ENCODE measurements at regions not wholly inside any gene's neighbourhood (a gene's known extent, or its start where the extent isn't known, plus 50 kb on each side); places are given as distances from the start of the nearest gene placed in this dataset.
"Not testable (repeated sequence)": the region's sequence is repeated elsewhere in the genome, so short reads cannot be mapped to it uniquely, and the experiment has no call there.

DNA sequence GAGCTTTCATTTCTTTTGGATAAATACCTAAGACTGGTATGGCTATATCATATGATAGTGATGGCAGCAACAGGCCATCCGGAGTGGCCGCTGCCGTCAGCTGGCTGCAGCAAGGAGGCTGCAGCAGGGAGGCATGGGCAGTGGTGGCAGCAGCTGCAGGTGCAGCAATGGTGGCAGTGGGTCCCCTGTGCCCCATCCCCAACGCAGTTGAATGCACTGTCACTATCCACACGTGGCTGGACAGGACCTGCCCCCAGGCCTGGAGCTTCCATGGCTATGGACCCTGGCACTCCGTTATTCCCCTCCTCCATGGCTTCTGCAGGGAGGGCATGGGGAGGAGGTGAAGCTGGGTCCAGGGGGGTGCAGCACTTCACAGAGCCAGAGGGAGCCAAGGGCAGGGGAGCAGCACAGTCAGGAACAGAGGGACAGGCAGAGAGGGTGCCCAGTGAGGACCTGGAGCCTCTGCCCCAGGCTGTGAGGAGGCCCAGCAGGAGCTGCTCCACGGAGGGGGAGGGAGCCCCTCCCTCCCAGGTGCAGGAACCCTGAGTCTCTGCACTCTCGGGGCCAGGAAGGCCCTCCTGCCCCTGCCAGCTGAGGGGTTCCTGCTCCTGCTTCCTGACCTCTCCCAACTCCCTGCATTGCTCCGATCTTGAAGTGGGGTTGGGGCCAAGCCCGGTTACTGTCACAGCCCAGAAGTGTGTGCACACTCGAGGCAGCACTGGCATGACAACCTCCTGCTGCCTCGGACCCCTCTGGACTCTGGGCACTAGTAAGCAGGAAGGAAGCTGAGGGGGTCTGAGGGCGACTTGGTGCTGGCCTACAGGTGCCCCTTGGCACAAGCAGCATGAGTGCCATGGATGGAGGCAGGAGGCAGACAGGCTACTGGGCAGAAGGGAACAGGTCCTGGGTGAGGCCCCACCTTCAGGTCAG, 466.3 kb downstream of the GUCY1A2 start:
- no peaks in the 10 kb centered on the region for H3K36me3 ChIP-seq (ENCODE audit: insufficient read depth, low read length)
- no peak overlapping the region for H3K4me3 ChIP-seq (ENCODE audit: low read depth in 1 of 2, low read length in 2 of 2)
- no peak overlapping the region for H3K9ac ChIP-seq (ENCODE audit: low read length)
- no peak overlapping the region for H3K27ac ChIP-seq (ENCODE audit: low read depth, low read length)
- H3K27me3 ChIP-seq (ENCODE audit: control insufficient read depth in 1 of 2, insufficient read depth in 2 of 2, low read length in 2 of 2) = no peaks in the 10 kb centered on the region
- no peaks in the 10 kb centered on the region for H3K9me3 ChIP-seq (ENCODE audit: low read length)
- H3K4me1 ChIP-seq (ENCODE audit: insufficient read depth, low read length) = no peaks in the 10 kb centered on the region

DNA sequence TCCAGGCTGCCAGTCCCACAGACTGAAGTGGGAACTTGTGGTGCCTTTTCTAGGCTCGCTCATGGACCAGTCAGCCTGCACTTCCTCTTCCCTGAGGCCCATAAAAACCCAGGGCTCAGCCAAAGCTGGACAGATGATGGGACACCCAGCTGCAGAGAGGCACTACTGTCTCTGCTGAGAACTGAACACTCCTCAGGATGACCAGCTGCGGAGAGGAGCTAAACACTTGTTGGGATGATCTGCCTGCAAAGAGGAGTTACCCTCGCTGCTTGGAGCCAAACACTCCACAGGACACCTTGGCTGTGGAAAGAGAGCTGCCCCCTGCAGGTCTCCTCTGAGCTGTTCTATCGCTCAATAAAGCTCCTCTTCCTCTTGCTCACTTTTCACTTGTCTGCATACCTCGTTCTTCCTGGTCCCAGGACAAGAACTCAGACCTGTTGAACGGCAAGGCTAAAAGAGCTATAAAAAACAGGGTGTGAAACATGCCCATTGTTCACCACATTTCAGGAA, 465.5 kb downstream of the GUCY1A2 start:
- H3K27ac ChIP-seq (ENCODE audit: low read depth, low read length) = no peak overlapping the region
- H3K27me3 ChIP-seq (ENCODE audit: control insufficient read depth in 1 of 2, insufficient read depth in 2 of 2, low read length in 2 of 2) = no peaks in the 10 kb centered on the region
- H3K36me3 ChIP-seq (ENCODE audit: insufficient read depth, low read length) = no peaks in the 10 kb centered on the region
- no peak overlapping the region for H3K4me3 ChIP-seq (ENCODE audit: low read depth in 1 of 2, low read length in 2 of 2)
- no peaks in the 10 kb centered on the region for H3K4me1 ChIP-seq (ENCODE audit: insufficient read depth, low read length)
- no peak overlapping the region for H3K9ac ChIP-seq (ENCODE audit: low read length)
- no peaks in the 10 kb centered on the region for H3K9me3 ChIP-seq (ENCODE audit: low read length)

DNA sequence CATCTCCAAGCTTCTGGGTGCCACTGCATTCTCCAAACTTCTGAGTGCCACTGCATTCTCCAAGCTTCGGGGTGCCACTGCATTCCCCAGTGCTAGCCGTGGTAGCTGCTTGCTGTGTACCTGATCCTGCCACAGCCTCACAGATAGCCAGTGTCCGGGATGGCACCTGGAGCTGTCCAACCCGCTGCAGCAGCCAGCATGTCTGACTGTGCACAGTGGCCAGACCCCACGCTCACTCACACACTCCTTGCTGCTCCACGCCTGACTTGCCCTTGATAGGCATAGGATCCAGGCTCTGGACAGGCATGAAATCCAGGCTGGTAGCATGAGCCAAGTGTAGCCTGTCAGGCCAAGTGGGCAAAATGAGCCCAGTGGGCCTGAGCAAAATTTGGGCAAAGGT, 465.0 kb downstream of the GUCY1A2 start:
- Histone ChIP-seq H3K9me3 (ENCODE audit: low read length) (no peaks in the 10 kb centered on the region), H3K36me3 (ENCODE audit: insufficient read depth, low read length) (no peaks in the 10 kb centered on the region), H3K9ac (ENCODE audit: low read length) (no peak overlapping the region), H3K27me3 (ENCODE audit: control insufficient read depth in 1 of 2, insufficient read depth in 2 of 2, low read length in 2 of 2) (no peaks in the 10 kb centered on the region), H3K4me1 (ENCODE audit: insufficient read depth, low read length) (no peaks in the 10 kb centered on the region), H3K4me3 (ENCODE audit: low read depth in 1 of 2, low read length in 2 of 2) (no peak overlapping the region), H3K27ac (ENCODE audit: low read depth, low read length) (no peak overlapping the region)

DNA sequence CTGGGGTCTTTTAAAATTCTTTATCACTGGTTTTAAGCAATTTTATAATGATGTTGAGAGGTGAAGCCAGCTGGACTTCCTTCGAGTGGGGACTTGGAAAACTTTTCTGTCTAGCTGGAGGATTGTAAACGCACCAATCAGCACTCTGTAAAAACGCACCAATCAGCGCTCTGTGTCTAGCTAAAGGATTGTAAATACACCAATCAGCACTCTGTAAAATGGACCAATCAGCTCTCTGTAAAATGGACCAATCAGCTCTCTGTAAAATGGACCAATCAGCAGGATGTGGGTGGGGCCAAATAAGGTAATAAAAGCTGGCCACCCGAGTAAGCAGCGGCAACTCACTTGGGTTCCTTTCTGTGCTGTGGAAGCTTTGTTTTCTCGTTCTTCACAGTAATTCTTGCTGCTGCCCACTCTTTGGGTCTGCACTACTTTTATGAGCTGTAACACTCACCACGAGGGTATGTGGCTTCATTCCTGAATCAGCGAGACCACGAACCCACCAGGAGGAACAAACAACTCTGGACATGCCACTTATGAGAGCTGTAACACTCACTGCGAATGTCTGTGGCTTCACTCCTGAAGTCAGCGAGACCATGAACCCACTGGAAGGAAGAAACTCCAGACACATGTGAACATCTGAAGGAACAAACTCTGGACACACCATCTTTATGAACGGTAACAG, 462.6 kb downstream of the GUCY1A2 start:
- not testable (repeated sequence) for H3K27ac ChIP-seq (ENCODE audit: low read depth, low read length); H3K36me3 ChIP-seq (ENCODE audit: insufficient read depth, low read length); H3K9me3 ChIP-seq (ENCODE audit: low read length); H3K9ac ChIP-seq (ENCODE audit: low read length); H3K4me3 ChIP-seq (ENCODE audit: low read depth in 1 of 2, low read length in 2 of 2); H3K4me1 ChIP-seq (ENCODE audit: insufficient read depth, low read length); H3K27me3 ChIP-seq (ENCODE audit: control insufficient read depth in 1 of 2, insufficient read depth in 2 of 2, low read length in 2 of 2)

DNA sequence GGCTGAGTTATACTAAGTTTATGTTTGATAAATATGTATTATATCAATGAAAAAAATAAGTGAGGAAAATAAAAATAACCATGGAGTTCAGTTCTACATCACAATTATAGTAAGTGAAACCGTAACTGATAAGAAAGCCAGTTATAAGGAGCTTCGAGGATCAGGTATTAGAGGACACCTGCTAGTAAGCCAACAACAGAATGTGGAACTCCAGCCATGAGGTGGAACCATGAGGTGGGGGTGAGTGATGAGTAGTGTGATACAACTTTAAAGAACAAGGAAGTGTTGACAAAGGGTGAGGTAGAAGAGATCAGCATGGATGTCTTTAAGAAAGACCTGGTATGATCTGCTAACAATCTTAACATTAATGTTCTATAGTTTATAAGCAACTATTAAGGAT, 452.9 kb downstream of the GUCY1A2 start:
- H3K27me3 ChIP-seq (ENCODE audit: control insufficient read depth in 1 of 2, insufficient read depth in 2 of 2, low read length in 2 of 2) = no peaks in the 10 kb centered on the region
- H3K9me3 ChIP-seq (ENCODE audit: low read length) = no peaks in the 10 kb centered on the region
- no peak overlapping the region for H3K9ac ChIP-seq (ENCODE audit: low read length)
- H3K4me3 ChIP-seq (ENCODE audit: low read depth in 1 of 2, low read length in 2 of 2) = no peak overlapping the region
- no peaks in the 10 kb centered on the region for H3K4me1 ChIP-seq (ENCODE audit: insufficient read depth, low read length)
- no peak overlapping the region for H3K27ac ChIP-seq (ENCODE audit: low read depth, low read length)
- H3K36me3 ChIP-seq (ENCODE audit: insufficient read depth, low read length) = no peaks in the 10 kb centered on the region

DNA sequence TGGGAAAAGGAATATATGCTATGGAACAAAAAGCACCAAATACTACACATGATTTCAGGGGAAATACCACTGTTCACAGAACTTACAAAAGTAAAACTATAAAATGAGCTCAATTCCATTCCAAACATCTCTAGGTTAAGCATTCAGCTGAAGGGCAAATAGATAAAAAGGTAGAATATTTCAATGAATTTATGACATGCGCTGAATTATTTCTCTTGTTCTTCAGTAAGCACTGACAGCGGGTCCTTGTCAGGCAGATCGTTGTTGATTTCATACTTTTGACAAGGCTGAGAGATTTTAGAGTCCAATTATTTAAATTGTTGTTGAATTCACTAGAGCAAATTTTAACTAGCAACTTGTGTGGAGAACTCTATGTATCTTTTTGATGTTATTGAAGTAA, 449.6 kb downstream of the GUCY1A2 start:
- Histone ChIP-seq H3K9ac (ENCODE audit: low read length) (no peak overlapping the region), H3K27me3 (ENCODE audit: control insufficient read depth in 1 of 2, insufficient read depth in 2 of 2, low read length in 2 of 2) (no peaks in the 10 kb centered on the region), H3K9me3 (ENCODE audit: low read length) (no peaks in the 10 kb centered on the region), H3K4me3 (ENCODE audit: low read depth in 1 of 2, low read length in 2 of 2) (no peak overlapping the region), H3K27ac (ENCODE audit: low read depth, low read length) (no peak overlapping the region), H3K36me3 (ENCODE audit: insufficient read depth, low read length) (no peaks in the 10 kb centered on the region), H3K4me1 (ENCODE audit: insufficient read depth, low read length) (no peaks in the 10 kb centered on the region)

DNA sequence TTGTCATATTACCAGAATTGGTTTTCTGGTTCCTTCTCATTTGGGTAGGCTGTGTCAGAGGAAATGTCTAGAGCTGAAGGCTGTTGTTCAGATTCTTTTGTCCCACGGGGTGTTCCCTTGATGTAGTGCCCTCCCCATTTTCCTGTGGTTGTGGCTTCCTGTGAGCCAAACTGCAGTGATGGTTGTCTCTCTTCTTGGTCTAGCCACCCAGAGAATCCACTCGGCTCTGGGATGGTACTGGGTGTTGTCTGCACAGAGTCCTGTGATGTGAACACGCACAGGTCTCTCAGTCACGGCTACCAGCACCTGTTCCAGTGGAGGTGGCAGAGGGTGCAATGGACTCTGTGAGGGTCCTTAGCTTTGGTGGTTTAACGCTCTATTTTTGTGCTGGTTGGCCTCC, 440.9 kb downstream of the GUCY1A2 start:
- not testable (repeated sequence) for H3K9me3 ChIP-seq (ENCODE audit: low read length); H3K36me3 ChIP-seq (ENCODE audit: insufficient read depth, low read length)

DNA sequence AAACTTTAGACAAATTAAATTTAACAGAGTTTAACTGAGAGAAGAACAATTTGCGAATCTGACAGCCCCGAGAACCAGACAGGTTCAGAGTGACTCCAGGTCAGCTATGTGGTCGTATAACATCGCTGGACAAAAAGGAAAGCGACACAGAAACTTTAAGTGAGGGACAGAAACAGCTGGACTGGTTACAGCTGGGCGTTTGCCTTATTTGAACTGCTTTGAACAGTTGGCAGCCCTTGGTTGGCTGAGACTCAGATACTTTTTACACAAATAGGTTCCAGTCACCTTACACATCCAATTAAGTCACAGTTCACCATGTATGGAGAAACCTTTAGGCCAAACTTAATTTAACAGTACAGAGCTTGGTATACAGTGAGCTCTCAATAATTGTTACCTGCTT, 436.9 kb downstream of the GUCY1A2 start:
- Histone ChIP-seq H3K36me3 (ENCODE audit: insufficient read depth, low read length) (no peaks in the 10 kb centered on the region), H3K27me3 (ENCODE audit: control insufficient read depth in 1 of 2, insufficient read depth in 2 of 2, low read length in 2 of 2) (no peaks in the 10 kb centered on the region), H3K4me1 (ENCODE audit: insufficient read depth, low read length) (no peaks in the 10 kb centered on the region), H3K27ac (ENCODE audit: low read depth, low read length) (no peak overlapping the region), H3K9ac (ENCODE audit: low read length) (no peak overlapping the region), H3K9me3 (ENCODE audit: low read length) (no peaks in the 10 kb centered on the region), H3K4me3 (ENCODE audit: low read depth in 1 of 2, low read length in 2 of 2) (no peak overlapping the region)

More for the DNA sequence above, 440.9 kb downstream of the GUCY1A2 start:
- H3K4me3 ChIP-seq (ENCODE audit: low read depth in 1 of 2, low read length in 2 of 2); H3K27ac ChIP-seq (ENCODE audit: low read depth, low read length); H3K9ac ChIP-seq (ENCODE audit: low read length); H3K4me1 ChIP-seq (ENCODE audit: insufficient read depth, low read length); H3K27me3 ChIP-seq (ENCODE audit: control insufficient read depth in 1 of 2, insufficient read depth in 2 of 2, low read length in 2 of 2): not testable (repeated sequence)

DNA sequence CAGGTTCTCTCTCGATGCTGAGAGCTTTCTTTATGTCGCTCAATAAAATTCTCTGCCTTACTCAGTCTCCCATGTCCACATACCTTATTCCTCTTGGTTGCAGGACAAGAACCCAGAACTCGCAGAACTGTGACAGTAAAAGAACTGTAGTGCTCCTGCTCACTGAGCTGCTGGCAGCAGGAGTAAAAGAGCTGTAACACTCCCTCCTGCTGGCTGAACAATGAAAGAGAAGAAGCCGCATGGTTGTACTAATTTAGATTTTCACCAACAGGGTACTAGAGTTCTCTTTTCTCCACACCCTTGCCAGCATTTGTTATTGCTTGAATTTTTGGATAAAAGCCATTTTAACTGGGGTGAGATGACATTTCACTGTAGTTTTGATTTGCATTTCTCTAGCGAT, 433.2 kb downstream of the GUCY1A2 start:
- H3K36me3 ChIP-seq (ENCODE audit: insufficient read depth, low read length) = no peaks in the 10 kb centered on the region
- no peaks in the 10 kb centered on the region for H3K9me3 ChIP-seq (ENCODE audit: low read length)
- H3K4me3 ChIP-seq (ENCODE audit: low read depth in 1 of 2, low read length in 2 of 2) = no peak overlapping the region
- H3K9ac ChIP-seq (ENCODE audit: low read length) = no peak overlapping the region
- H3K4me1 ChIP-seq (ENCODE audit: insufficient read depth, low read length) = no peaks in the 10 kb centered on the region
- H3K27ac ChIP-seq (ENCODE audit: low read depth, low read length) = no peak overlapping the region
- H3K27me3 ChIP-seq (ENCODE audit: control insufficient read depth in 1 of 2, insufficient read depth in 2 of 2, low read length in 2 of 2) = no peaks in the 10 kb centered on the region

DNA sequence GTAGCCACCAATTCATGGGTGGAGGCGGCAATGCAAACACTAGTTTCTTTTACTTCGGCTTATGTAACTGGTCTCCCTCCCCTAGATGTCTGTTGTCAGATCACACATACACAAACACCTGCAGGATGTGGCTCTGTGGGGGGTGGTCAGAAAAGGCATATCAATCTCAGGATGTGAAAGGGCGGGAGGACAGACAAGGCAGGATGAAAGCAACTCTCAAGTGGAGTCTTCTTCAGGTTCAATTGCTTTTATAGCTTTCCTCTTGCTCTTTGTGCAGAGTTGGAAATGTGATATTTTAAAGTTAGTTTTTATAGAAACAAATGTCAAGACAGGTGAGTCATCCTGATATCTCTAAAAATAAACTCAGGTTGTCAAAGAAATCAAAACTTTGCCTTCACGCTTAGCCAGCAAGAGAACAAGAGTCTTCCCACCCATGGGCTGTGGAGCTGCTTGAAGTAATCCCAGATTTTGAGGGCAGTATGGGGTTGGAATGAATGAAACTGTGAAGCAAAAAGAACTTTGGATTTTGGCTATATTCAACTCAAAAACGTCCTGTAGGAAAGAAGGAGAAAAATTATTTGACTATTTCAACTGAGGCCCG, 423.4 kb downstream of the GUCY1A2 start:
- no peak overlapping the region for H3K27ac ChIP-seq (ENCODE audit: low read depth, low read length)
- H3K4me1 ChIP-seq (ENCODE audit: insufficient read depth, low read length) = no peaks in the 10 kb centered on the region
- H3K9me3 ChIP-seq (ENCODE audit: low read length) = no peaks in the 10 kb centered on the region
- no peaks in the 10 kb centered on the region for H3K36me3 ChIP-seq (ENCODE audit: insufficient read depth, low read length)
- no peak overlapping the region for H3K4me3 ChIP-seq (ENCODE audit: low read depth in 1 of 2, low read length in 2 of 2)
- H3K9ac ChIP-seq (ENCODE audit: low read length) = no peak overlapping the region
- H3K27me3 ChIP-seq (ENCODE audit: control insufficient read depth in 1 of 2, insufficient read depth in 2 of 2, low read length in 2 of 2) = no peaks in the 10 kb centered on the region

DNA sequence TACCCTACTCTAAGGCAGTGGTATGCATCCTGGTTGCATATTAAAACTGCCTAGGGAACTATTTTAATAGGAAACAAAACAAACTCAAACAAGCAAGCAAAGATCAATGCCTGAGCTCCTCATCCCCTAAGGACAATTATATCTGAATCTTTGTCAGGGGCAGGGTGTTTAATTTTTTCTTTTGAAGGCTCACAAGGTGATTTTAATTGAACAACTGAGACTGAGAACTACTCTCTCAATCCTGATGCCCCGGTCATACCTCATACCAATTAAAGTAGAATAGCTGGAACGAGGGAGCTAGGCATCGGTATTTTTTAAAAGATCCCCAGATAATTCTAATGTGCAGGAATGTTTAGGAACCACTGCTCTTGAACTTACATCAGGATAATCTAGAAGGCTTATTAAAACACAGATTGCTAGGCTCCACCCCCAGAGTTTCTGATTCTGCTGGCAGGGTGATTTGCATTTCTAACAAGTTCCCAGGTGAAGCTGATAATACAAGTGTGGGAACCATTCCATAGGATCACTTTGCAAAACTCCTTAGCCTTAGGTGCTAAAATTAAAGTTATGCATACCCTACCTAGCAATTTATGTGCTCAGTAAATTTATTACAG, 416.5 kb downstream of the GUCY1A2 start:
- no peak overlapping the region for H3K9ac ChIP-seq (ENCODE audit: low read length)
- no peaks in the 10 kb centered on the region for H3K4me1 ChIP-seq (ENCODE audit: insufficient read depth, low read length)
- H3K27ac ChIP-seq (ENCODE audit: low read depth, low read length) = no peak overlapping the region
- no peak overlapping the region for H3K4me3 ChIP-seq (ENCODE audit: low read depth in 1 of 2, low read length in 2 of 2)
- no peaks in the 10 kb centered on the region for H3K9me3 ChIP-seq (ENCODE audit: low read length)
- H3K36me3 ChIP-seq (ENCODE audit: insufficient read depth, low read length) = no peaks in the 10 kb centered on the region
- H3K27me3 ChIP-seq (ENCODE audit: control insufficient read depth in 1 of 2, insufficient read depth in 2 of 2, low read length in 2 of 2) = no peaks in the 10 kb centered on the region

All from muscle layer of colon (tissue), 2 donors.